ENCODE measurements at regions not wholly inside any gene's neighbourhood (a gene's known extent, or its start where the extent isn't known, plus 50 kb on each side); places are given as distances from the start of the nearest gene placed in this dataset.
"Not testable (repeated sequence)": the region's sequence is repeated elsewhere in the genome, so short reads cannot be mapped to it uniquely, and the experiment has no call there.

- not testable (repeated sequence) for DNase-seq
Observed at GRCh38 chr9:65416948-65417347, 131.9 kb upstream of the FOXD4L5 start.

- DNase-seq: not testable (repeated sequence)
Observed at GRCh38 chr9:65414249-65414648, 129.2 kb upstream of the FOXD4L5 start.

- not testable (repeated sequence) for DNase-seq
Observed at GRCh38 chr9:65413371-65413770, 128.4 kb upstream of the FOXD4L5 start.

- DNase-seq: no peak
Observed at GRCh38 chr9:65411901-65412300, 126.9 kb upstream of the FOXD4L5 start.

- no peak for DNase-seq
Observed at GRCh38 chr9:65411336-65411735, 126.3 kb upstream of the FOXD4L5 start.

GRCh38 chr9:65410926-65411325 is 125.9 kb upstream of the FOXD4L5 start:
- DNase-seq: no peak

- DNase-seq: no peak
Observed at GRCh38 chr9:65409471-65409980, 124.5 kb upstream of the FOXD4L5 start.

GRCh38 chr9:65408806-65409205 is 123.8 kb upstream of the FOXD4L5 start:
- not testable (repeated sequence) for DNase-seq

- not testable (repeated sequence) for DNase-seq
Observed at GRCh38 chr9:65406625-65407024, 121.6 kb upstream of the FOXD4L5 start.

GRCh38 chr9:65405766-65406165 is 120.8 kb upstream of the FOXD4L5 start:
- DNase-seq: not testable (repeated sequence)

- no peak for DNase-seq
Observed at GRCh38 chr9:65405253-65405652, 120.2 kb upstream of the FOXD4L5 start.

GRCh38 chr9:65404232-65405006 is 119.4 kb upstream of the FOXD4L5 start:
- DNase-seq: no peak

GRCh38 chr9:65403721-65404120 is 118.7 kb upstream of the FOXD4L5 start:
- no peak for DNase-seq

- not testable (repeated sequence) for DNase-seq
Observed at GRCh38 chr9:65403072-65403471, 118.1 kb upstream of the FOXD4L5 start.

GRCh38 chr9:65402206-65402870 is 117.3 kb upstream of the FOXD4L5 start:
- not testable (repeated sequence) for DNase-seq

- not testable (repeated sequence) for DNase-seq
Observed at GRCh38 chr9:65401456-65402045, 116.5 kb upstream of the FOXD4L5 start.

GRCh38 chr9:65400886-65401285 is 115.9 kb upstream of the FOXD4L5 start:
- DNase-seq: no peak

GRCh38 chr9:65397763-65398719 is 113.0 kb upstream of the FOXD4L5 start:
- DNase-seq: not testable (repeated sequence)

GRCh38 chr9:65397226-65397625 is 112.2 kb upstream of the FOXD4L5 start:
- not testable (repeated sequence) for DNase-seq

GRCh38 chr9:65396601-65397000 is 111.6 kb upstream of the FOXD4L5 start:
- DNase-seq: not testable (repeated sequence)

GRCh38 chr9:65395789-65396188 is 110.8 kb upstream of the FOXD4L5 start:
- not testable (repeated sequence) for DNase-seq

- not testable (repeated sequence) for DNase-seq
Observed at GRCh38 chr9:65395121-65395520, 110.1 kb upstream of the FOXD4L5 start.

All from activated naive CD4-positive, alpha-beta T cell treated with Interleukin-2 at 50 U/mL for 16 hours (primary cell).